B cell (primary cell): ENCODE measurements at regions not wholly inside any gene's neighbourhood (a gene's known extent, or its start where the extent isn't known, plus 50 kb on each side); places are given as distances from the start of the nearest gene placed in this dataset.

Experiments used
- ATAC-seq: fragments of 200-7000 bp; cut with Tn5 transposase; one replicate; pipeline ENCODE4 v1.10.0; 2021; ENCODE audit warnings: low read depth, mild to moderate bottlenecking, moderate number of reproducible peaks, moderate library complexity
- CTCF ChIA-PET: fragments of 350-600 bp; sonication (Branson Sonifier 250); formaldehyde crosslinking; loops from one replicate; lab custom pipeline; 2021; ENCODE audit warnings: antibody characterized with exemption, inconsistent platforms; lab: Charles Lee
- POLR2A ChIA-PET: fragments of 350-600 bp; sonication (Branson Sonifier 250); formaldehyde crosslinking; loops from one replicate; lab custom pipeline; 2021; ENCODE audit warnings: antibody characterized with exemption; lab: Charles Lee
- DNase-seq: peaks from one replicate; pipeline ENCODE4 v3.0.0; 2013
- H2AFZ ChIP-seq: 2 replicates; pipeline ENCODE4 v1.6.1; 2012; ENCODE audit warnings: mild to moderate bottlenecking, low read depth, low read length; ENCODE audit not compliant: insufficient read depth, poor library complexity, severe bottlenecking
- H3K27ac ChIP-seq, 2 donors: 1 replicate in 1 of 2; 2 replicates in 1 of 2; pipeline ENCODE4 v1.5.1; 2012 to 2013; ENCODE audit warnings: low read length in 2 of 2, mild to moderate bottlenecking in 2 of 2, moderate library complexity in 1 of 2
- H3K27me3 ChIP-seq, 4 experiments: fragments of 200-600 bp in 1 of 4; sonication (generic) in 1 of 4; replicated peaks in 1 of 4; 1 replicate in 2 of 4; 2 replicates in 2 of 4; pipeline versions ENCODE4 v1.6.1 to v1.7.0; 2013 to 2016; ENCODE audit warnings: low read length in 3 of 4, mild to moderate bottlenecking in 2 of 4, mixed read lengths in 1 of 4, moderate library complexity in 1 of 4; ENCODE audit not compliant: insufficient read depth in 4 of 4, control insufficient read depth in 3 of 4; ENCODE audit errors: control extremely low read depth in 1 of 4
- H3K36me3 ChIP-seq, 2 experiments: replicated peaks in 1 of 2; 1 replicate in 1 of 2; 2 replicates in 1 of 2; pipeline versions ENCODE4 v1.6.1 to v1.7.1; 2013; ENCODE audit warnings: low read length in 1 of 2; ENCODE audit not compliant: insufficient read depth in 2 of 2, control insufficient read depth in 1 of 2; ENCODE audit errors: control extremely low read depth in 1 of 2, extremely low read depth in 1 of 2
- H3K4me1 ChIP-seq, 2 donors: fragments of 200-600 bp in 1 of 2; sonication (generic) in 1 of 2; 1 replicate in 1 of 2; 2 replicates in 1 of 2; pipeline versions ENCODE4 v1.5.1 to v1.6.1; 2013 to 2017; ENCODE audit warnings: low read length in 2 of 2; ENCODE audit not compliant: control insufficient read depth in 2 of 2, insufficient read depth in 2 of 2
- H3K4me2 ChIP-seq: replicated peaks from 2 replicates; pipeline ENCODE3; 2012; ENCODE audit warnings: mild to moderate bottlenecking, low read depth, low read length; ENCODE audit not compliant: poor library complexity, severe bottlenecking
- H3K4me3 ChIP-seq, 5 experiments: fragments of 200-600 bp in 1 of 5; sonication (generic) in 1 of 5; 1 replicate in 3 of 5; 2 replicates in 2 of 5; pipeline versions ENCODE4 v1.5.1 to v1.7.0; 2011 to 2016; ENCODE audit warnings: low read length in 4 of 5, mild to moderate bottlenecking in 4 of 5, low read depth in 2 of 5, control low read depth in 1 of 5, moderate library complexity in 1 of 5; ENCODE audit not compliant: insufficient read depth in 1 of 5; ENCODE audit errors: control extremely low read depth in 1 of 5, extremely low read depth in 1 of 5
- H3K79me2 ChIP-seq: fragments of 200-600 bp; sonication (generic); one replicate; pipeline ENCODE4 v1.6.0; 2016; ENCODE audit warnings: low read length; ENCODE audit not compliant: control insufficient read depth, insufficient read depth
- H3K9ac ChIP-seq: fragments of 200-600 bp; sonication (generic); 2 replicates; pipeline ENCODE4 v1.6.1; 2017; ENCODE audit warnings: mild to moderate bottlenecking, low read length, moderate library complexity
- H3K9me3 ChIP-seq, 3 donors: one replicate each; pipeline versions ENCODE4 v1.6.1 to v1.7.1; 2013; ENCODE audit warnings: low read length in 2 of 3; ENCODE audit not compliant: control insufficient read depth in 2 of 3, insufficient read depth in 1 of 3; ENCODE audit errors: control extremely low read depth in 1 of 3
- H4K20me1 ChIP-seq: 2 replicates; pipeline ENCODE4 v1.6.0; 2012; ENCODE audit warnings: mild to moderate bottlenecking, low read length; ENCODE audit not compliant: insufficient read depth, control insufficient read depth, poor library complexity, severe bottlenecking
- H3K27ac Mint-ChIP-seq: one replicate; pipeline ENCODE4 v1.8.0; 2021; ENCODE audit warnings: mixed read lengths
- H3K27me3 Mint-ChIP-seq: one replicate; pipeline ENCODE4 v1.8.0; 2021; ENCODE audit warnings: mixed read lengths
- H3K4me1 Mint-ChIP-seq: one replicate; pipeline ENCODE4 v1.8.0; 2021; ENCODE audit warnings: mixed read lengths
- H3K4me3 Mint-ChIP-seq: one replicate; pipeline ENCODE4 v1.8.0; 2021; ENCODE audit warnings: mixed read lengths
- H3K9me3 Mint-ChIP-seq: one replicate; pipeline ENCODE4 v1.8.0; 2022; ENCODE audit warnings: mixed read lengths; ENCODE audit not compliant: insufficient read depth
- CTCF ChIP-seq: fragments of 200-600 bp; IDR thresholded peaks from one replicate; pipeline ENCODE4 v1.8.0; 2022; ENCODE audit warnings: antibody characterized with exemption, mild to moderate bottlenecking
- EZH2 ChIP-seq: IDR thresholded peaks from 2 replicates; pipeline ENCODE4 v1.6.1; 2012; ENCODE audit warnings: borderline replicate concordance, low read depth, mild to moderate bottlenecking, moderate library complexity, low read length; ENCODE audit not compliant: insufficient read depth, poor library complexity, severe bottlenecking
- WGBS: methylation state at CpG from one replicate; pipeline ENCODE4 v1.1.5; 2013; ENCODE audit warnings: missing lambda C conversion rate; ENCODE audit not compliant: insufficient coverage; 5-methylcytosine and 5-hydroxymethylcytosine counted together
- intact Hi-C: fragments of 100-400 bp; cut with micrococcal nuclease; formaldehyde crosslinking; loops from one replicate; pipeline ENCODE4 v1.10.0; 2022

DNA sequence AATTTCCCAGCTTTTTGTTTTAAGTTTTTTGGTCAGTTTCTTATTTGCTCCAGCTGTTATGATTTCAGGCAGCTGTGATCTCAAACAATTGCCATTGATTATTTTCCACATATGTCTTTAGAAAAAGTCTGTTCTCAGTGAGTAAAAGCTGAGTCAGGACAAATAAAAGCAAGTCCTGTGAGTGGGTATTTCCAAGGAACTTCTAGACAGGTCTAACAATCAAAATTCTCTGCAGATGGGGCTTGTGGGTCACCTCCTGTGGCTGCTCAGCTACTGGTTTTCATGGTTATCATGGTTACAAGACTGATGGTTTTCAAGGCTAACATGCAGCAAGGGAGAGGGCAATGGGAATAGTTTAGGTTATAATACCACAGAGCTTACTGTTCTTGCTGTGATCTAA is 585.7 kb downstream of the LMO4 start:
- Mint-ChIP-seq H3K27ac (no peak overlapping the region), H3K4me3 (no peak overlapping the region), H3K4me1 (no peaks in the 10 kb centered on the region), H3K9me3 (peaks cover 11% of the 10 kb centered on the region), H3K27me3 (peaks cover 2% of the 10 kb centered on the region)
- intact Hi-C loops: no loop called here
- Histone ChIP-seq H3K9me3 (peaks cover 0 to 15% (median 2%) of the 10 kb centered on the region in 3 donors), H4K20me1 (no peaks in the 10 kb centered on the region), H3K79me2 (no peaks in the 10 kb centered on the region), H3K36me3 (no peaks in the 10 kb centered on the region), H3K27ac (no peak overlapping the region), H3K27me3 (no peaks in the 10 kb centered on the region), H2AFZ (no peak overlapping the region), H3K4me3 (no peak overlapping the region), H3K4me2 (no peak overlapping the region), H3K4me1 (no peaks in the 10 kb centered on the region), H3K9ac (no peak overlapping the region)
- ChIA-PET POLR2A (no interaction called here), CTCF (no interaction called here)
- TF ChIP-seq EZH2 (no peak), CTCF (no peak)
- ATAC-seq (no peak), DNase-seq (no peak)

DNA sequence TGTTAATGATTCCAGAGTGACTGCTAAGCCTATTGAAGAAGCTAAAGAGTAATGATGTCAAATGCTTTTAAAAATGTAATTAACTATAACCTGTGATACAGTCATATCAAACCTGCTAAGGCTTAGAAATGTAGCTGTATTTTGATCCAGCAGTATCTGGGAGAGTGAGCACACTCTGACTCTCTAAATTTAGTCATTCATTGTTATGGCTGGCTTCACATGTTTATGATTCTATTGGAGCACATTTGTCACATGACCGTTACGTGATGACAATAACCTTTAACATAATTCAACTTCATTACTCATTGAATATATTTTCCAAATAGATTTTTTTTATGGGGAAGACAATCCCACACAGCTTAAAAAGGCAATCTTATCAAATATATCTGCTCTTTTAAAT is 587.1 kb downstream of the LMO4 start:
- H3K27me3 Mint-ChIP-seq: peaks cover 2% of the 10 kb centered on the region
- Histone ChIP-seq H3K79me2 (no peaks in the 10 kb centered on the region), H4K20me1 (no peaks in the 10 kb centered on the region), H3K27ac (no peak overlapping the region), H3K9me3 (peaks cover 0 to 15% (median 2%) of the 10 kb centered on the region in 3 donors), H2AFZ (no peak overlapping the region), H3K4me1 (no peaks in the 10 kb centered on the region), H3K27me3 (no peaks in the 10 kb centered on the region), H3K4me2 (no peak overlapping the region), H3K4me3 (no peak overlapping the region), H3K9ac (no peak overlapping the region), H3K36me3 (no peaks in the 10 kb centered on the region)
- CTCF ChIA-PET: no interaction called here
- H3K4me1 Mint-ChIP-seq: no peaks in the 10 kb centered on the region
- peaks cover 11% of the 10 kb centered on the region for H3K9me3 Mint-ChIP-seq
- no peak overlapping the region for H3K27ac Mint-ChIP-seq
- POLR2A ChIA-PET: no interaction called here
- WGBS: no CpG with 5 or more reads among the region's 2 CpGs
- H3K4me3 Mint-ChIP-seq: no peak overlapping the region
- no peak for ATAC-seq
- no peak for TF ChIP-seq EZH2
- no peak for DNase-seq
- intact Hi-C loops: no loop called here
